IPS-NIHi11 (cell line): ENCODE measurements at regions not wholly inside any gene's neighbourhood (a gene's known extent, or its start where the extent isn't known, plus 50 kb on each side); places are given as distances from the start of the nearest gene placed in this dataset.

ENCODE experiments used
- DNase-seq: peaks from one replicate; pipeline ENCODE4 v3.0.0; 2012; ENCODE audit warnings: mixed read lengths, low spot score

DNA sequence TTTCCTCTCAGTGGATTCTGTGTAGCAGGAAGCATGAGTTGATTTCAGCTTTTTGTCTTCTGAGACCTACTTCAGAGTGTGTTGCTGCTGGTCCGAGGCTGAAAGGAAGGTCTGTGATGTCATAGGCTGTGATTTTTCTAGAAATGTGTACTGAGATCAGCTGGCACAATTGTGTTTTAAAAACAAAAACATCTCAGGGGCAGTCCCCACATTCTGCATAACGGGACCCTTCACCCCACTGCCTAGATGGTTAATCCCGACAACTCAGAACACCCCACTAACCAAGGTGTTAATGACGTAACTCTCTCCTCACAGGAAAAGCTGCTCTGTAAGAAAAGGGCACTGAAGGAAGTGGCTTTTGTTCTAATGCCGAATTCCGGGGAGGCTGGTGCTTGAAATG, 59.8 kb upstream of the PPP2R5A start:
- no peak for DNase-seq

DNA sequence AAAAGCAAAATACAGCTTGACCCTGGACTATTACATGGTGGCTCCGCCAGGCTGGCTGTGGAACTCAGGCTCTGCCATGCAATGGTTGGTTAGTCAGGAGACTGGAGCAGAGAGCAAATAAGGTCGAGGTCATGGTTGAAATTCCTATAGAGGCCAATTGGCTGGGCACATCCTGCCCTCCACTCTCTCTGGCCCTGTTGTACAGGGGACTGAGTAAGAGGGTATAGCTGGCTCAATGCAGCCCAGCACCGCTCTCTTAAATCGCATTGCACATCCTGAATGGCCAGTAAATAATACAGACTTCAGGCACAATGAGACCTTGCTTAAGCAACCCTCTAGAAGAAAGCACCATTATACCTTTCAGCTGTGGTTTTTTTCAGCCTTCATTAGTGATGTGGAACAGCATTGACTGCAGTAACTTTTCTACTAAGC, 59.3 kb upstream of the PPP2R5A start:
- no peak for DNase-seq

DNA sequence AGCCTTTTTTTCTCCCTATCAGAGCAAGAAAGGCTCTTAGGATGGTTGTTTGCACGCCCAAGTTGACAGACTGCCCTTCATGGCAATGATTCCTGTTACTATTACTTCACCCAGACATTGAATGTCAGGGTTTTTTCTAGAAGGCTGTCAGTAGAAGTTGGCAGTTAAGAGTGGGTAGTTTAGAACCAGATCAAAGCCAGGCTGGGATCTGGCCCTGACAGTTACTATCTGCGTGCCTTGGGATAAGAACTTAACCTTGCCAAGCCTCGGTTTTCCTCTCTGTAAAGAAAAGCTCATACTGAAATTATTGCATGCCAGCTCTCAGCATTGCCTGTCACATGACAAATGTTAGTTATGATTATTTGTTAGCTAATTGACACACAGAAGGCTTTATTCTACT, 58.7 kb upstream of the PPP2R5A start:
- DNase-seq = no peak

DNA sequence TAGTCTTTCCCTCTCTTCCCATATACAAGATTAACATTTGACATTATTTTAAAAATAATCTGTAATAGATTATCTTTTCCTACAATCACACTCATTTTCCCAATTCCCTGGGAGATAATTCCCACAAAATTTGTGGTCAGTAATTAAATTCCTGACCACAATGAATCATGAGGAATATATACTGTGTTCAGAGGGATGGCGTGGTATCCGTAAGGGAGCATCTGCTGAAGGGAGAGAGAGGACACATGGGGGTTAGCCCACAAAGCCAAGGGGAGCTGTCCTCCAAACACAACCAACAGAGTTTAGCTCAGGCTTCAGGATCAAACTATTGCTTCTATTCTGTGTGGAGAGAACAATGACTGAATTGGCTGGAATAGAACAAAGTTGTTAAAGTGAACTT, 57.1 kb upstream of the PPP2R5A start:
- DNase-seq = no peak

DNA sequence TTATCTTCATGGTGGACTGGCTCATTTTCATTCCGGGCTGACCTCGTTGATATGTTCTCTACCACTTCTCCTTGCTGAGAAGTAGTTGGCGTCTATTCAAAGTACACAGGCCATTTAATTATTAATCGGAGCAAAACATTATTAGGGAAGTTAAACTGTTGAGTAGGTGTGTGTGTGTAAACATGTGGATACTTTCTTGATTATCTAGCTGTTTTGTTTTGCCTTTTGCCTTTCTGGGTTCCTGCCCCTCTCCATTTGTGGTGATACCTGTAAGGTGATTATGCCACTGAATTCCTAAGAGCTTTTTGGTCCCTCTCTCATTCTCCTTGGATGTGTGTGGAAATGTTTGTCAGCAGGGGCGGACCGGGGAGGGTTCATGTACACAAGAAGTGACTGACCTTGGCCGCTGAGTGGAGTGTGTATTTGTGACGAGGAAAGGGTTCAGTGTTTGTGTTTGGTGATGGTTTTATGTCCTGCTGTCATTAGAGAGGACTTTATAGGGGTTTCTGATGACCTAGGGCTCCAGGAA, 56.6 kb upstream of the PPP2R5A start:
- DNase-seq = no peak

DNA sequence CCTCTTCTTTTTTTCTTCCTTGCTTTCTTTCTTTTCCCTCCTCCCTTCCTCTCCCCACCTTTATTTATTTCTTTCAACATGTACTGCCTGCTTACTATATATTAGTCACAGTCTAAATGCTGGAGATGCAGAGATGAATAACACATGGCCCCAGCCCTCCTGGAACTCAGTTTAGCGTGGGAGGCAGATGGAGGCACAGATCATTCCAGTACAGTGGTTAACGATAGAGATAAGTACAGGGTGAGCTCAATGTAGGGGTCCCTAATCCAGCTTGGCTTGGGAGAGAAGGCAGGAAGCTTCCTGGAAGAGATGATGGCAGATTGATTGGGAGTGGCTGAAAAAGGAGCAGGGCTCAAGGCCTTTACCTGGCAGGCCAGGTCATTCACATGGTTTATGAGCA, 55.6 kb upstream of the PPP2R5A start:
- no peak for DNase-seq

DNA sequence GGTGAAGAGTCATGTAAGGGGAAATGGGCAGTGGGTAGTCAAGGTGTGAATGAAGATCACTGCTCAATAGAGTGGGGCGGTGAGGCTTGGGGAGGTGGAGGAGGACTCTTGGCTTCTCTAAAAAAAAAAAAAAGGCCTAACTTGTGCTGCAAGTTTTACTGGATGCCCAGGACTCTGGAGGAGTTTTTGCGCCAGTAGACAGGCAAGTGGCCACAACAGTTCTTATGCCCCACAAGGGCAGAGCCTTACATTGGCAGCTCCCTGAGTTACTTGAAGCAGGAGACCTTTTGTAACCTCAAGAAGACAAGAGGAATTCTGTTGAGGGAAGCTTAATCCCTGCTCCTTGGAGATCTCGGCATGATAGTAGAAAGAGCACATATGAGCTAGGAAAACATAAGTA, 54.9 kb upstream of the PPP2R5A start:
- DNase-seq = no peak

DNA sequence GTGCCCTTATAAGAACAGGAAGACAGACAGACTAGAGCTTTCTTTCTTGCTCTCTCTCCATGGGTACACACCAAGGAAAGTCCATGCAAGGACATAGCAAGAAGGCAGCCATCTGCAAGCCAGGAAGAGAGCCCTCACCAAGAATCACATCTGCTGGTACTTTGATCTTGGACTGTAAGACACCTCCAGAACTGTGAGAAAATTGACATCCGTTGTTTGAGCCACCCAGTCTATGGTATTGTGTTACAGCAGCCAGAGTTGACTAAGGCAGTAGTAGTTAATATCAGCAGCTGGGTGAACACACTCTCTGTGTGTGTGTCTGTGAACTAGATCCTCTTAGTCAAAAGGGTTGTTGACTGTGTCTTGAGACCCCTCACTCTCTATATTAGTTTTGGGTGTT, 53.8 kb upstream of the PPP2R5A start:
- no peak for DNase-seq

DNA sequence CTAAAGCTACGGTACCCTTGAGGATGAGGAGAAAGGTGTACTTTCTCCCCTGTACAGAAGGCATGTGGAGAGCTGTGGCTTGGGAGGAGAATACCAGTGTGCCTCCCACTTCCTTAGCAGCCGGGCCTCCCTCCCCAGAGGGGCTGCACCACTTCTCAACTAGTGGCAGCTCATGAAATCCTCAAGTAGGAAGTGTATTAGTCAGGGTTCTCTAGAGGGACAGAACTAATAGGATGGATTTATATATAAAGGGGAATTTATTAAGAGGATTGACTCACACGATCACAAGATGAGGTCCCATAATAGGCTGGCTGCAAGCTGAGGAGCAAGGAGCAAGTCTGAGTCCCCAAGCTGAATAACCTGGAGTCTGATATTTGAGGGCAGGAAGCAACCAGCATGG, 53.1 kb upstream of the PPP2R5A start:
- no peak for DNase-seq

DNA sequence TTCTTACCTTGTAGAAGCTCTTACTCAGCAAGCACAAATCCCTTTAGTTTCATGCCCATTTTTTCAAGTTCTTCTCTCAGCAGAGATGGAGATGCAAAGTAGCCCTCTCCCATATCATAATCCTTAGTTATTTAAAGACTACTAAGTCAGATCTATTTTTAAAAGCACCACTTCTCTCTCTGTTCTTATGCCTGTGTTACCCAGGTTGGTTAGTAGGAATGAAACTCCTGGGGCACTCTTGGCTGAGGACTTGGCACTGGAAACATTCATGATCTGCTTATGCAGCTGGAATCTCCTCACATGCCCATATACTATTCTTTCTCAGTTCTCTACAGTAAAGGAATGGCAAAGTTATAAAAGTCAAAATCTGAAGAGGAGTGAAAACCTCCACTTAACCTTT, 51.9 kb upstream of the PPP2R5A start:
- no peak for DNase-seq

DNA sequence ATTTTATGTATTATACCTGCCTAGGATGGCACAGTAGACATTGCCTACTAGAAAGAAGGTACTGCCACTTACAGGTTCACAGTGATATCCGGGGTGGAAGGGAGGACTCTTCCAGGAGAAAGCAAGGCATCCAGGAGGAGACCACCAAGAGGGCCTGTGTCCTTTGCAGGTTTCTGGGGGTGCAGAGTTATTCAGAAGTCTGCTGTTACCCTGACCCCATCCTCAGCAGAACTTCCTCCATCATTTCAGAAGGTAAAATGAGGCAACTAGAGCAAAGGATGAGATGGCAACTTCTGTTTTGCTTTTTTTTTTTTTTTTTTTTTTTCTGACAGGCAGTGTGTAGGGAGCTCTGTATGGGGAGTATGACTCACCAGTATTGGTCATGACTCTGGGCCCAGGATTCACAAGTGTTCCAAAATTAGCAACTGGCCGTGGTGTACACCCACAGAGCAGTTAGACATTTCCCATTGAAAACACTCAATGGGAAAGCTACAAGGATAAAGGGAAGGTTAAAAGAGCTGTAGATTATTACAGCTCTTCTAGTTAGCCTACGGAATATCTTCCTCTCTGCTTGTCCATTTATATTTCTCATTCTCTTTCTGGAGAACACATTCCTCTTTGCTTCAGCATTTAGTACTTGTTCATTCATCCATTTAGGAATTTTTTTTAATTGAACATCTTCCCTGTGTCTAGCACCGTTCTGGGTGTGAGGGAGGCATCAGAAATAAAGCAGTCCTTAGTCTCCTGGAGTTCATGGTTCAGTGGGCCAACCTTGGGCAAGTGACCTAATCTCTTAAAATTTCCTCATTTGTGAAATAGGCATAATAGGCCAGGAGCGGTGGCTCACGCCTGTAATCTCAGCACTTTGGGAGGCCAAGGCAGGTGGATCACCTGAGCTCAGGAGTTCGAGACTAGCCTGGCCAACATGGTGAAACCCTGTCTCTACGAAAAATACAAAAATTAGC, 50.5 kb upstream of the PPP2R5A start:
- peak; percentile 38 for DNase-seq
